Adrenal gland (tissue), 9 donors: ENCODE measurements at regions not wholly inside any gene's neighbourhood (a gene's known extent, or its start where the extent isn't known, plus 50 kb on each side); places are given as distances from the start of the nearest gene placed in this dataset.

Source experiments
- DNase-seq, 7 donors: peaks; one replicate each; pipeline ENCODE4 v3.0.0-alpha.2; 2019 to 2020
- H3K27ac ChIP-seq, 5 donors: fragments of 200-600 bp; sonication (generic) in 4 of 5; 1 replicate in 3 of 5; 2 replicates in 2 of 5; pipeline versions ENCODE4 v1.5.1 to v1.8.0; 2016 to 2020; ENCODE audit warnings: mild to moderate bottlenecking in 1 of 5
- H3K27me3 ChIP-seq: fragments of 200-600 bp; 2 replicates; pipeline ENCODE4 v1.8.0; 2021
- H3K36me3 ChIP-seq, 2 donors: fragments of 200-600 bp; replicated peaks in 1 of 2; 1 replicate in 1 of 2; 2 replicates in 1 of 2; pipeline versions ENCODE4 v1.5.1 to v1.8.0; 2018 to 2022
- H3K4me1 ChIP-seq, 2 donors: fragments of 200-600 bp; replicated peaks in 1 of 2; 1 replicate in 1 of 2; 2 replicates in 1 of 2; pipeline versions ENCODE4 v1.5.1 to v1.8.0; 2018 to 2021
- H3K4me3 ChIP-seq, 4 donors: fragments of 200-600 bp; sonication (generic) in 3 of 4; one replicate each; pipeline ENCODE4 v1.5.1; 2016 to 2018
- H3K9me3 ChIP-seq, 3 donors: fragments of 200-600 bp; sonication (generic) in 1 of 3; replicated peaks in 1 of 3; 1 replicate in 2 of 3; 2 replicates in 1 of 3; pipeline versions ENCODE4 v1.5.1 to v1.8.0; 2016 to 2021
- CTCF ChIP-seq, 6 experiments: fragments of 450-650 bp in 4 of 6; fragments of 200-600 bp in 2 of 6; sonication (generic) in 1 of 6; IDR thresholded peaks; 1 replicate in 5 of 6; 2 replicates in 1 of 6; pipeline versions ENCODE4 v1.5.1 to v1.8.0; 2016 to 2021; ENCODE audit warnings: antibody characterized with exemption in 6 of 6, mild to moderate bottlenecking in 2 of 6, moderate library complexity in 1 of 6
- POLR2A ChIP-seq, 2 donors: fragments of 450-650 bp; IDR thresholded peaks; one replicate each; pipeline ENCODE4 v1.6.1; 2017; ENCODE audit warnings: antibody characterized with exemption in 2 of 2, mild to moderate bottlenecking in 2 of 2, moderate library complexity in 1 of 2
- WGBS, 4 donors: extraction: QIAGEN DNeasy Blood & Tissue Kit in 2 of 4; methylation state at CpG; one replicate each; pipeline versions ENCODE4 v1.1.5 to v1.1.7; 2013 to 2017; 5-methylcytosine and 5-hydroxymethylcytosine counted together
- intact Hi-C, 2 donors: fragments of 100-400 bp; cut with DNase I; formaldehyde crosslinking; loops; one replicate each; pipeline versions ENCODE4 v1.14.1 to v1.15.0; 2022 to 2023
- donor health status: healthy with polysubstance abuse.
- donor health status: Bipolar disorder and iron deficiency.
- donor health status: DM: yes; HTN: yes; CAD: no.
- donor health status: DM: no; HTN: no; CAD: no.
- donor health status: DM: no; HTN: no; CAD: no.

- H3K27ac ChIP-seq, result no peak overlapping the region
- H3K4me1 ChIP-seq, result no peaks in the 10 kb centered on the region
- no peaks in the 10 kb centered on the region for H3K9me3 ChIP-seq
- no peaks in the 10 kb centered on the region for H3K27me3 ChIP-seq
- TF ChIP-seq CTCF (IDR thresholded peaks at IDR 0.05) (no peak), POLR2A (IDR thresholded peaks at IDR 0.05) (no peak)
- H3K4me3 ChIP-seq, result no peak overlapping the region
- DNase-seq, result no peak
- no peaks in the 10 kb centered on the region for H3K36me3 ChIP-seq
- intact Hi-C loops, result no loop called here
- WGBS, 4 donors, result 83 to 88% (median 85%) methylated on average over 8 to 10 of the region's 10 CpGs
Measured at GRCh38 chr4:183821076-183821853, 83.8 kb upstream of the STOX2 start.

- no peaks in the 10 kb centered on the region for H3K4me1 ChIP-seq
- H3K27me3 ChIP-seq, result no peaks in the 10 kb centered on the region
- H3K27ac ChIP-seq, result peak overlapping the region in 1 of 5 donors; percentile 18
- H3K4me3 ChIP-seq, result no peak overlapping the region
- TF ChIP-seq CTCF (IDR thresholded peaks at IDR 0.05), result no peak
- no peak for TF ChIP-seq POLR2A (IDR thresholded peaks at IDR 0.05)
- 69 to 83% (median 77%) methylated on average over 7 of the region's 7 CpGs for WGBS, 4 donors
- intact Hi-C loops, result no loop called here
- peak in 1 of 7 donors; percentile 21 for DNase-seq
- no peaks in the 10 kb centered on the region for H3K9me3 ChIP-seq
- no peaks in the 10 kb centered on the region for H3K36me3 ChIP-seq
Measured at GRCh38 chr4:183823434-183823833, 81.7 kb upstream of the STOX2 start.

DNA sequence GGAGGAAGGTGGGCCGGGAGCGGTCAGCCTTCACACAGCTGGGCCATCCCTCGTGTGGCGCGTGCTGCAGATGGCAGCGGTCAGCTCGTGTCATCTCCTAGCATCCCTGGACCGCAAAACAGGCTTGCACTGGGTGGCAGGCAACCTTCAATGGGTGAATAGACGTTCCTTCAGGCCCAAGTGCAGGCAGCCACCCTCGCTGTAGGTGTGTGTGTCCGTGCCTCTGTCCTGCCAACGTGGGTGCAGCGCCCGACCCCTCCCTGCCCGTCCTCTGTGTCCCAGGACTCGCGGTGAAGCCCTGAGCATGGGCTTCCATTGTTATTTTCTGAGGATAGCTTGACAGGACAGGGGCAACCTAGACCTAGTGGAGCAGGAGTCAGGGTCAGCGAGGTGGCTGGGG is 79.8 kb upstream of the STOX2 start:
- TF ChIP-seq CTCF (IDR thresholded peaks at IDR 0.05), result no peak
- no peak for TF ChIP-seq POLR2A (IDR thresholded peaks at IDR 0.05)
- Histone ChIP-seq H3K4me1 (no peaks in the 10 kb centered on the region), H3K4me3 (no peak overlapping the region), H3K27ac (no peak overlapping the region), H3K9me3 (no peaks in the 10 kb centered on the region), H3K36me3 (no peaks in the 10 kb centered on the region), H3K27me3 (no peaks in the 10 kb centered on the region)
- 92 to 97% (median 94%) methylated on average over 15 to 18 of the region's 18 CpGs for WGBS, 4 donors
- no peak for DNase-seq
- intact Hi-C loops, result no loop called here

DNA sequence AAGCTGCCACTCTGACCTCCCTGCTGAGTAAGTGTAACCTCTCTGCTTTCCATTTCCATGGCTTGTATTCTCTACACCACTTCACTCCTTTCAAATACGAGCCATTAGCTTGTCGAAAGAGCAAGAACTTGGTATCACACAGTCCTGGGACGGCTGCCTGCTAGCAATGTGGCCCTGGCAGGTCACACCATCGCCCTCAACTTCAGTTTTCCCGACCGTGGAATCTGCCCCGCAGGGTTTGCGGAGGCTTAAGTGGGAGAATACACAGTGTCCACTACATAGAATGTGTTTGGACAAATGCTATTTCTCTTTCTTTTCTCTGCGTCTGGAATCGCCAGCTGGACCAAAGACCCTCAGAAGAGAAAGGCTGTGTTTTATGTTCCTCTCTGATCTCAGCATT is 78.6 kb upstream of the STOX2 start:
- Histone ChIP-seq H3K4me1 (peaks cover 5 to 8% of the 10 kb centered on the region in 2 donors), H3K27ac (no peak overlapping the region), H3K4me3 (no peak overlapping the region), H3K27me3 (no peaks in the 10 kb centered on the region), H3K36me3 (no peaks in the 10 kb centered on the region), H3K9me3 (no peaks in the 10 kb centered on the region)
- WGBS, 4 donors, result 81 to 96% (median 89%) methylated on average over 10 of the region's 10 CpGs
- TF ChIP-seq CTCF (IDR thresholded peaks at IDR 0.05) (no peak), POLR2A (IDR thresholded peaks at IDR 0.05) (no peak)
- intact Hi-C loops, result no loop called here
- no peak for DNase-seq
